Activated gamma-delta T cell treated with Interleukin-2 at 50 U/mL for 16 hours (primary cell): ENCODE measurements at regions not wholly inside any gene's neighbourhood (a gene's known extent, or its start where the extent isn't known, plus 50 kb on each side); places are given as distances from the start of the nearest gene placed in this dataset.

Source experiments
- DNase-seq: peaks from one replicate; pipeline ENCODE4 v3.0.0-alpha.2; 2020

GRCh38 chr2:125070726-125071505 is 1045.8 kb downstream of the CNTNAP5 start:
- no peak for DNase-seq

GRCh38 chr2:125073440-125073839 is 1048.4 kb downstream of the CNTNAP5 start:
- no peak for DNase-seq

GRCh38 chr2:125085904-125086303 is 1060.8 kb downstream of the CNTNAP5 start:
- no peak for DNase-seq

DNA sequence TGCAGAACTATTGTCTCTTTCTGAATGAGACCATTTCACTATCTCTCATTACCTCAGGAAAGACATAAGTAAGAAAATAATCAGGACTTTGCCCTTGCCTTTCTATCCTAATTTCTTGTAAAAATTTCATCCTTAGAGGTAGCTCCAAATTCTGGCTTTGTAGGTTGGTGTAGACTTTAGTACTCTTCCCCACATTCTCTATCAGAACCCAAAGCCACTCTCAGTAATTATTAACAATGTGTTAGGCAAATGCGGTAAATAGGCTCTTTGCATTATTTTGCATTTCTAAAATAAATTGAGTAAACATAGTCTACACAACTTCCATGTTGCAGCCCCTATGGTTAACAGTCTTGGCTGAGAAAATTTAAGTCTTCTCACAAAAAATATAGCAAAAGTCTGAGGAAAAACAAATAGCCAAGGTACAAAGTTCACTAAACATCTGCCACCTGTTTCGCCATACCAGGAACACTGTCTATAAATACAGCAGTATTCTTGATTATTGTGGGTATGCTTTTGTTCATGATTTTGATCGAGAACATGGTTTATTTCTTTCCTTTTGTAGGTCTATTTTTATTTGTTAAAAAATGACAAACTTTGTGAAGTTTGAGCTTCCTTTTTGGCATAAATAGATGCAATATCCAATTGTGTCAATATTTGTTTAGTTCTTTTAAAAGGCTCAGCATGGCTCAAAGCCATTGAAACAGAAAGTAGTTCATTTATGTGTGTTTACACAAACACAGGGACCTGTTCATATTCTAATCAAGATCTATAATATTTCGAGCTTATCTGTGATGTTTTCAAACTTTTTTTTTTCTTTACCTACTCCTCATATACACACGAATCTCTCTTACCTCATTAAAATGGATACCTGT is 1061.5 kb downstream of the CNTNAP5 start:
- DNase-seq, result no peak

DNA sequence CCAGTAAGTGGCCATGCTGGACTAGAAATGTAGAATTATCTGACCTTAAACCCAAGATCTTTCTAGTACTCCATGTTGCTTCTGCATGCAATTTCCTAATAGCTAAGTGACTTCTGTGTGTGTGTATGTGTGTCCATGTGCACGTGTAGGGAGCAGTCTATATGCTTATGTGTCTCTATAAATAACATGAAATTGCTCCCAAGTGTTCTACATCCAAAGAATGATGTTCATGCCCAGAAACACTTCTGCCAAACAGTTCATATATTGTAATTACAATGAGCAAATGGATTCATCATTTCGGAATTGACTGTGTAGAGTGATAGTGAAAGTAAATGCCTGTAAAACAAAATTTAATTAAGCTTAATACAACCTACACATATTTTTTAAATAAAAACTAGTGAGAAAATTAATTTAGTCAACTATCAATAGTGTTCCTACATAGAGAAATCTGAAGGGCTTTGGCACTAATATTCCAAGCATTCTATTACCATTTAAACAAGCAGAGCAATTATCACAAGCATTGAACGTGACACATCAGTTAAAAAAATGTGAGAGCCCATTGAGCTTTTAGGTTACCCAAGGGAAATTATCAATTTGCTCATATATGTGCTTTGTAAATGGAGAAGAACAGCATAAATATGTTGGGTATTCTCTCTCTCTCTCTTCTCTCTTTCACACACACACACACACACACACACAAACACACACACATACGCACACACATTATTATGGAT is 1067.4 kb downstream of the CNTNAP5 start:
- no peak for DNase-seq

GRCh38 chr2:125095826-125096225 is 1070.7 kb downstream of the CNTNAP5 start:
- no peak for DNase-seq

DNA sequence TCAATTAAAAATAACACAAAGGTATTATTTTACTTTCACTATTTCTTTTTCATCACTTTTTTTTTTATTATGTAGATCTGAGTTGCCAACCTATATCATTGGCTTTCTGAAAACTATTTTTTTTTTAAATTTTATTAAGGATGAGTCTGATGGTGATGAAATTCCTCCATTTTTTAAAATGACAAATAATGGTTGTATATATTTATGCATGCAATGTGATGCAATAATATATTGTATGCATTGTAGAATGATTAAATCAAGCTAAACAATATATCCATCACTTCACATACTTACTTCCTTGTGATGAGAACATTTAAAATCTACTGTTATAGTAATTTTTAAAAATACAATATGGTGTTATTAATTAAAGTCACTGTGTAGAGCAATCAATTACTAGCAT is 1081.6 kb downstream of the CNTNAP5 start:
- DNase-seq, result no peak

GRCh38 chr2:125107446-125107845 is 1082.4 kb downstream of the CNTNAP5 start:
- no peak for DNase-seq

DNA sequence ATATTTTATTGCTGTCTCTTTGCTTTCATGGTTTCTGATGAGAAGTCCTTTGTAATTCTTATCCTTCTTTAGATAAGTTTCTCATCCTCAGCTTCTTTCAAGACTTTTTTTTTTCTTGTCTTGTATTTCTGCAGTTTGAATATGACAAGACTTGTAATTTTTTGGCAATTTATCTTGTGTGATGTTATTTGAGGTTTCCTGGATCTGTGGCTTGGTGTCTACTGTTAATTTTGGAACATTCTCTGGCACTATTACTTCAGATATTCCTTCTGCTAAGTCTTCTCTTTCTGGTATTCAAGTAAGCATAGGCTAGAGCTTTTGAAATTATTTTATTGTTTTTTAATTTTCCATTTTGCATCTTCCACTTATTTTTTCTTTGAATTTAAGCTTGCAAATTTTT is 1083.2 kb downstream of the CNTNAP5 start:
- DNase-seq, result no peak

DNA sequence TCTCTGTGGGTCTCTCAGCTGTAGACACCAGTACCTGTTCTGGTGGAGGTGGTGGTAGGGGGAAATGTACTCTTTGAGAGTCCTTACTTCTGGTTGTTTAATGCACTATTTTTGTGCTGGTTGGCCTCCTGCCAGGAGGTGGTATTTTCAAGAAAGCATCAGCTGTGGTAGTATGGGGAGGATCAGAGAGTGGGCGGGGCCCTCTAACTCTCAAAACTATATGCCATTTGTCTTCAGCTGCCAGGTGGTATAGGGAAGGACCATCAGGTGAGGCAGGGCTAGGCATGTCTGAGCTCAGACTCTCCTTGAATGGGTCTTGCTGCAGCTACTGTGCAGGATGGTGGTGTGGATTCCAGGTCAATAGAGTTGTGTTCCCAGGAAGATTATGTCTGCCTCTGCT is 1100.8 kb downstream of the CNTNAP5 start:
- DNase-seq, result no peak

GRCh38 chr2:125160947-125161346 is 1135.9 kb downstream of the CNTNAP5 start:
- DNase-seq, result no peak

DNA sequence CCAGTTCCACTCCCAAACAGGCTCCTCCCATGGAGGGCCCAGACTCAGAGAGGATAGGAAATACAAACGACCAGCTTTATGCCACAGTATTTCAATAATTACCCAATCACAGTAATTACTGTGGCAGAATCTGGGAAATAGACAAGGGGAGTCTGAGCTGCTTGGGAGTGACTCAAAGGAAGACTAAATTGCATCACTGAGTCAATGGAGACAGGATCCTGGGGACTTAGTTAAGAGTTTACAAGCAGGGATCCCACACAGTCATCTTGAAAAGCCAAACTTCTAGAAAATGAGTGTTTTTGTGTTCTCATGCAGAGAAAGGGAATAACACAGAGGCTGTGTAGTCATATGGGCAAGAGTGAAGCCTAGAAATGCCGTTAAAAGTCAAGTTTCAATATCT is 1142.1 kb downstream of the CNTNAP5 start:
- no peak for DNase-seq

DNA sequence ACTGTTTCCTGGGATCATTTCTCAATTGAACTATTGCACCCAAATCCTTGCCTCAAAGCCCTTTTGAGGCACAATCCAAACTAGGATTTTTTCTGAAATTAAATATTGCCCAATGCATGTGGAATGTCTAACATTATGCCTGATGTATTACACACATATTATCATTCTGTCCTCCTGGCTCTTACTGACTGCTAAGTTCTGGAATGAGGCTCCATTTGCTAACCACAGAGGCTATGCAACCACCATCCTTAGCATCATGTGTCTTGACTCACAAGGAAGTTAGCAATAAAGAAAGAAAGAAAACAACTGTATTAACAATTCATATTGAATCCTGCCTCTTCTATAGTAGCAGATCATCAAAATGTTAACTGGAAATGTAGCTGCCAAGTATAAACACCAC is 1142.7 kb downstream of the CNTNAP5 start:
- DNase-seq, result no peak

GRCh38 chr2:125168442-125168841 is 1143.4 kb downstream of the CNTNAP5 start:
- DNase-seq, result no peak

DNA sequence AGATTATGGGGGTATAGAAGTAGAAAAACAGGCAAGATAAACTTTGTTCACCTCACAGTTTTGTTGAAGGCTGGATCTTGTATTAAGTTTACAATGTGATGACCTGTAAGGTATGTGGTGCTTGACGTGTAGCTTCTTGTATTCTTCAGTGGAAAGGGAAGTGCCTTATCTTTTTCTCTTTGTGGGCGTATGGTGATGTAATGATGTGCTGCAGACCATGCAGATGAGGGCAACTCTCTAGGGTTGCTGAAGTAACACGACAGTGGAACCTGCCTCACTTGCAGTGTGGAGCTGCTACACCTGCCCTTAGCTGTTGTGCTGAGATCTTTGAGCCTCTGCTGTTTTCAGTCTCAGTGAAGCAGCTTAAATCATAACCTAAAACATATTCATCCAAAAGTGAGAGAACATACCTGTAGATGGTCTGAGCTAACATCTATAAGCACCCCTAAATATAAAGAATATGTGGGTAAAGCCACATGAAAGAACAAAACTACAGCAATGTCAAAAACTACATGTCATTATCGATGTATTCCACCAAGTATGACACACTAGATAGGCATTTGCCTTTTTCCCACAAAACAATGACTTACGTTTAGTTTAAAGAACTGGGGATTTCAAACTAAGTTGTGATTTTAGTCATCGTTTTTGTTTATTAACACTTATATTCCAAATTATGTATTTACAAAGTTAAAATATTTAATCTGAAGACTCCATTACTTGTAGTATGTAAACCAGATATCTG is 1144.1 kb downstream of the CNTNAP5 start:
- DNase-seq, result no peak

DNA sequence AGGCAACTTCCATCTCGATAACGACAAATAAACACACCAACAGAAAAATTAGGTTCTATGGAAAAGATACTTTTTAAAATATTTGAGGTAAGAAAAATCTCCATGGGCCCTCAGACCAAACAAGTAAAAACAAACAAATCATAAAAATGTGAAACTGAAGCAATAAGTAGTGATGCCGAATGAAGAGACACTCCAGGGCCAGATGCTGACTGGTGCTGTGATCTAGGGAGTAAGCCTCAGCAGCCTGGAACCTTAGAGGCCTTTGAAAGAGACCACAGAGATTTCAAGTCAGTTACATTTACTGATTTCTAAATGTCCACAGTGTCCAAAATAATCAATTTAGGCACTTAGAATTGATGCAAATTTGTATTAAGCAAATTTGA is 1144.7 kb downstream of the CNTNAP5 start:
- no peak for DNase-seq

GRCh38 chr2:125172181-125172580 is 1147.1 kb downstream of the CNTNAP5 start:
- no peak for DNase-seq

DNA sequence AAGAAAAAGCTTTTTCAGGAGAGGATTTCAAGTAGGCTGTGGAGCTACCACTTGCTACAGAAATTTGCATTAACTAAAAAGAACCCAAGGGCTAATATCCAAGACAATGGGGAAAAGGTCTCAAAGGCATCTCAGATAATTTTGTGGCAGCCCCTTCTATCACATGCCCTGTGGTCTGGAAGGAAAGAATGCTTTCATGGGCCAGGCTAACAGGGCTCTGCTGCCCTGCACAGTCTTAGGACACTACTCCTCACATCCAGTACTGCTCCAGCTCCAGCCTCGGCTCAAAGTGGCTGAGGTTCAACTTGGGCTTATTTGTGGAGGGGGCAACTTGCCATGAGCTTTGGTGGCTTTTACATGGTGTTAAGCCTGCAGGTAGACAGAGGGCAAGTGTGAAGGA is 1150.3 kb downstream of the CNTNAP5 start:
- no peak for DNase-seq

- DNase-seq, result no peak
Observed at GRCh38 chr2:125185691-125186270, 1160.7 kb downstream of the CNTNAP5 start.

DNA sequence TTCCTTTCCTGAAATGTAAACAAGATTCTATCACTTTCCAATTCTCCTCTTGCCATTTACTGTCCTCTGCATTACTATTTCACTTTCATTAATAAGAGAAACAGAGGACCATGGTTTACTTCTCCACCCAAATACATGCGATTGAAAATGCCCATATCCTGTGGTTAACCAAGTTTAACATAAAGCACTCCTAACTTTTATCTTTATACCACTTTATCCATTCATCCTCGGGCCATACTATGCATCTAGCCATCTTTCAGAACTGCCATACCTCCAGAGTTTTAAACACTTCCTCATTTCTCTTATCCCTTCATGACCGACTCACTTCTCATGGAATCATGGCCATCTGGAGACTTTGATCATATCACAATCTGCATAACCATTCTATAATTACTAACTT is 1182.3 kb downstream of the CNTNAP5 start:
- DNase-seq, result no peak

DNA sequence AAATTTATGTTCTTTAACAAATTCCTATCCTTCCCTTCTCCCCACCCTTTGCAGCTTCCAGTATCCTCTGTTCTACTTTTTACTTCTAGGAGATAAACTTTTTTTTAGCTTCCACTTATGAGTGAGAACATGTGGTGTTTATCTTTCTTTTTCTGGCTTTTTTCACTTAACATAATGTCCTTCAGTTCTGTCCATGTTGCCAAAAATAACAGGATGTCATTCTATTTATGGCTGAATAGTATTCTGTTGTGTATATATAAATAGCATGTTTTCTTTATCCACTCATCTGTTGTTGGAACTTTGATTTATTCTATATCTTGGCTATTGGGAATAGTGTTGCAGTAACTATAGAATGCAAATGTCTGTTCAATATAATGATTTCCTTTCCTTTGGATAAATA is 1191.2 kb downstream of the CNTNAP5 start:
- no peak for DNase-seq

DNA sequence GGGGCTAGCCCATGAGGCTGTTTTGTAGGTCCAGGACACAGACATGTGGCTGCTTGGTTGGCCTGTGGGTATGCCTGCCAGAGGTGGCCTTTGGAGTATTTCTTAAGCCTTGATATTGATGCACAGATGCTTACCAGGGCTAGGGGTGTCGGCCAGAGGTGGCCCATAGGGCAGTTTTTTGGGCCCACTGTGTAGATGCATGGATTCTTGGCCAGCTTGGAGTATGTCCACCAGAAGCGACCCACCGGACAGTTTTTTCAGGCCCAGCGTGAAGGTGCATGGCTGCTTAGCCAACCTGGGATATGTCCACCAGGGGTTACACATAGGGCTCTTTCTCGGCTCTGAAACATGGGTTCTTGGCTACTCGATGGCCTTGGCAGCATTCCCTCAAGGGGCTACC is 1199.1 kb downstream of the CNTNAP5 start:
- DNase-seq, result no peak
